ENCODE measurements at regions not wholly inside any gene's neighbourhood (a gene's known extent, or its start where the extent isn't known, plus 50 kb on each side); places are given as distances from the start of the nearest gene placed in this dataset.

- TF ChIP-seq SMC3 (IDR thresholded peaks at IDR 0.05; ENCODE audit: low read length) (no peak), ZHX1 (CRISPR knock-in tag; IDR thresholded peaks at IDR 0.05; ENCODE audit: low read depth) (no peak), CREB1 (IDR thresholded peaks at IDR 0.05) (peak; percentile 19; the same call in 1 of the 2 replicates), CREB1 (CRISPR knock-in tag; IDR thresholded peaks at IDR 0.05) (no peak), NFRKB (IDR thresholded peaks at IDR 0.05) (no peak), REXO4 (CRISPR knock-in tag; IDR thresholded peaks at IDR 0.05; ENCODE audit: borderline replicate concordance) (no peak), ZNF296 (CRISPR knock-in tag; conservative IDR thresholded peaks at IDR 0.05) (no peak), MTF2 (CRISPR knock-in tag; IDR thresholded peaks at IDR 0.05; ENCODE audit: borderline replicate concordance) (no peak), ZBTB26 (CRISPR knock-in tag; IDR thresholded peaks at IDR 0.05; ENCODE audit: borderline replicate concordance) (no peak), THRA (CRISPR knock-in tag; IDR thresholded peaks at IDR 0.05; ENCODE audit: borderline replicate concordance) (no peak), FOXM1 (CRISPR knock-in tag; IDR thresholded peaks at IDR 0.05) (no peak), ATF7 (IDR thresholded peaks at IDR 0.05) (peak; percentile 75), ATF7 (CRISPR knock-in tag; IDR thresholded peaks at IDR 0.05) (no peak), ZBTB38 (CRISPR knock-in tag; IDR thresholded peaks at IDR 0.05) (no peak), NFYB (CRISPR knock-in tag; IDR thresholded peaks at IDR 0.05) (no peak)
- TF ChIP-seq, protein P1, sequence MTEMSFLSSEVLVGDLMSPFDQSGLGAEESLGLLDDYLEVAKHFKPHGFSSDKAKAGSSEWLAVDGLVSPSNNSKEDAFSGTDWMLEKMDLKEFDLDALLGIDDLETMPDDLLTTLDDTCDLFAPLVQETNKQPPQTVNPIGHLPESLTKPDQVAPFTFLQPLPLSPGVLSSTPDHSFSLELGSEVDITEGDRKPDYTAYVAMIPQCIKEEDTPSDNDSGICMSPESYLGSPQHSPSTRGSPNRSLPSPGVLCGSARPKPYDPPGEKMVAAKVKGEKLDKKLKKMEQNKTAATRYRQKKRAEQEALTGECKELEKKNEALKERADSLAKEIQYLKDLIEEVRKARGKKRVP (CRISPR knock-in tag; IDR thresholded peaks at IDR 0.05), result no peak
- TF ChIP-seq, protein P2, sequence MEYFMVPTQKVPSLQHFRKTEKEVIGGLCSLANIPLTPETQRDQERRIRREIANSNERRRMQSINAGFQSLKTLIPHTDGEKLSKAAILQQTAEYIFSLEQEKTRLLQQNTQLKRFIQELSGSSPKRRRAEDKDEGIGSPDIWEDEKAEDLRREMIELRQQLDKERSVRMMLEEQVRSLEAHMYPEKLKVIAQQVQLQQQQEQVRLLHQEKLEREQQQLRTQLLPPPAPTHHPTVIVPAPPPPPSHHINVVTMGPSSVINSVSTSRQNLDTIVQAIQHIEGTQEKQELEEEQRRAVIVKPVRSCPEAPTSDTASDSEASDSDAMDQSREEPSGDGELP (IDR thresholded peaks at IDR 0.05; ENCODE audit: borderline replicate concordance, low read depth), result no peak
- FAIRE-seq, result no peak
- H3K36me3 ChIP-seq (replicated peaks in 1 of 2; ENCODE audit: control insufficient read depth in 1 of 2, insufficient read depth in 2 of 2, low read length in 2 of 2), result no peaks in the 10 kb centered on the region
- ChIA-PET POLR2A (no interaction called here), CTCF (ENCODE audit: low intra/inter-chr PET ratio, low total read pairs) (no interaction called here)
- intact Hi-C loops (cut with micrococcal nuclease; ENCODE audit: unreplicated experiment) (no loop called here), in situ Hi-C loops (cut with HindIII; ENCODE audit: extremely low pct_ligation_motif_present, low pct_unique_long_range_greater_than_20kb) (no loop called here)
- peaks cover 9% of the 10 kb centered on the region for H3K4me1 ChIP-seq (ENCODE audit: insufficient read depth, low read length)
- BruUV-seq (replicated peaks), result no TSS peak
- no peak overlapping the region for H2AFZ ChIP-seq (ENCODE audit: low read length)
- no peak overlapping the region for H3K9ac ChIP-seq (ENCODE audit: insufficient read depth, low read depth, low read length)
- H3K4me2 ChIP-seq (ENCODE audit: low read depth, low read length), result no peak overlapping the region
- H4K20me1 ChIP-seq (ENCODE audit: insufficient read depth, low read length), result no peaks in the 10 kb centered on the region
- no peak overlapping the region for H3K27ac ChIP-seq (ENCODE audit: extremely low read length, insufficient read depth, low read length)
- no peaks in the 10 kb centered on the region for H3K27me3 ChIP-seq (ENCODE audit: control insufficient read depth in 1 of 2, insufficient read depth in 2 of 2, low read length in 2 of 2)
- WGBS (ENCODE audit: low lambda C conversion rate), result 29% methylated on average over 3 of the region's 3 CpGs
- no peak for DNase-seq (ENCODE audit: low spot score)
- no peak overlapping the region for H3K4me3 ChIP-seq (replicated peaks in 1 of 3; ENCODE audit: insufficient read depth in 1 of 3, low read depth in 2 of 3, low read length in 3 of 3)
- no peaks in the 10 kb centered on the region for H3K9me3 ChIP-seq (ENCODE audit: low read length)
- ATAC-seq, result no peak
- no peaks in the 10 kb centered on the region for H3K79me2 ChIP-seq (ENCODE audit: insufficient read depth, low read length)
Observed at GRCh38 chr1:218701131-218701530, 356.0 kb downstream of the TGFB2 start.

Data from HepG2 (cell line).